NCI-H2107 (cell line): ENCODE measurements at regions not wholly inside any gene's neighbourhood (a gene's known extent, or its start where the extent isn't known, plus 50 kb on each side); places are given as distances from the start of the nearest gene placed in this dataset.

Experiments
- DNase-seq: peaks from one replicate; lab custom pipeline; 2025; lab: John Stamatoyannopoulos, UW

- no peak for DNase-seq
Observed at GRCh38 chr18:67290421-67290820, 226.1 kb downstream of the DSEL start.

DNA sequence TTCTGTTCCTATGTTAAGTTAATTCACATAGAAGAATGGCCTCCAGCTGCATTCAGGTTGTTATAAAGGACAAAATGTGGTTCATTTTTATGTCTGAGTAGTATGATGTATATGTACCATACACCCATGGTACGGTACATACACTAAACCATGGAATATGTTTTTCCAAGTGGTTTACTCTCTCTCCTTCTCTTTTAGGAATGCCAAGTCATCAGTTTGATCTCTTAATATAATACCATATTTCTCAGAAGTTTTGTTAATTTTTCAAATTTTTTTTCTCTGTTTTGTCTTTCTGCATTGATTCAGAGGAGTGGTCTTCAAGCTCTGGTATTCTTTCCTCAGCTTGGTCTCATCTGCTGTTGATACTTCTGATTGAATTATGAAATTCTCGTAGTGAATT is 230.9 kb downstream of the DSEL start:
- no peak for DNase-seq

DNA sequence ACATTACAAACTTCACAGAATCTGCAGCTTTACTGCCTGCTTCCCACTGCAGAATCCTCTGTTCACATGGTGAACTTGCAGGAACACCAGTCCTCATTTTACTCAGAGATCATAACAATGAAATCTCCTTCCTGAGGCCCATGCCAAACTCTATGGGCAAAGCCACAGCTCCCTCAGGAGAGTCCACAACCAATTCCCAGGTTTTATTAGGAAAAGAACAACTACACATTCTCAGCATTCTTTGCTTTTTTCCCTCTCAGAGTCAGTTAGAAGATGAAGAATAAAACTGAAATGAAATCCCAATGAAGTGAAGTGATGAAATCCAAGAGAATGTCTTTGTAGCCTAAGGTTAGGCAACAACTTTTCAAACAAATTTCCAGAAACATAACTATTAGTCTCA is 233.7 kb downstream of the DSEL start:
- DNase-seq, result no peak

GRCh38 chr18:67281746-67282145 is 234.8 kb downstream of the DSEL start:
- no peak for DNase-seq

DNA sequence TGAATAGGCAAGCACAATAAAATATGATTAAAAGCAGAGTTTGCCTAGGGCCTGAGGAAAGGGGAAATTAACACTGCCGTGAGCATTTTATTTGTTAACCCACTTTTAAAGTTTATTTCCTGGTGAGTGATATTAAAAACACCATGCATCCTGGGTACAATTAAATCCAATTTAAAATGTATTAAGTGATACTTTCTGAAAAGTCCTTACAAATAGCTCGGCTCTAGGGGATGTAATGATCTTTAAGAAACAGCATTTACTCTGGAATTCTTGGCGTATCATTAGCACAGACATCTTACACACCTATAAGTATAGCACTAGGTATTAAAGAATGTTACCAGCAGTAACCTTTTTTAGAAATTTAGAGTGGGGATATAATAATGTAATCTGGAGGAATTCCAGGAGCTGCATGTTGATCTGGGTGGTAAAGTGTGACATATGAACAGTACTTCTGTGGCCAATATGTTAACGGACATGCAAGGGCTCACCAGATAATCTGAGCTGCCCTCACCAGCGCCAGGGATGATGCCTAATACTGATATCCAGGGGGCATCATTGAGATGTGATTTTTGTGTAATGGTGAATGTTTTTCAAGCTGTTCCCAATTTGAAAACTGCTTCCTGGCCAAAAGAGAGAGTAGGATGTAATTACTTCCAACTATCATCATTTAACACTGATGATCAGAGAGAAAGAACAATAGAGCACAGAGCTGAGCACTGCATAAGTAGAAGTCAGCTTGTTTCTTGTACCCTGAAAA is 235.9 kb downstream of the DSEL start:
- no peak for DNase-seq

GRCh38 chr18:67279988-67280387 is 236.5 kb downstream of the DSEL start:
- DNase-seq, result no peak

- no peak for DNase-seq
Observed at GRCh38 chr18:67278984-67279383, 237.5 kb downstream of the DSEL start.

DNA sequence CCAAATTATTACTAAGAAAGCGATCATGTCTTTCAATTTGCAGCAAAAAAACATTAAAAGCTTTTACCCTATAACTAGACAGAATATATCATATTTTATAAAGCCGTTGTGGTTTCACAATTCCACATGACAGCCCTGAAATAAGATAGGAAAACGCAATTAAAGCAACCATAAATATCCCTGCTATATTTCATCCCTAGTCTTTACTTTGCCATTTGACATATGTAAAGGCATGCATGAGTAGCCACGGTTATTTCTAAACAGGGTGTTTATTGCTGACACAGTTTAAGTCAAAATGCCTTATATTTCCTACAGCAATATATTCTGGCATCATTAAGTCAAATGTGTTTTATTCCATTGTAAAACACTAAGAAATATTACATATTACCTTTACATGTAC is 239.9 kb downstream of the DSEL start:
- DNase-seq, result no peak

DNA sequence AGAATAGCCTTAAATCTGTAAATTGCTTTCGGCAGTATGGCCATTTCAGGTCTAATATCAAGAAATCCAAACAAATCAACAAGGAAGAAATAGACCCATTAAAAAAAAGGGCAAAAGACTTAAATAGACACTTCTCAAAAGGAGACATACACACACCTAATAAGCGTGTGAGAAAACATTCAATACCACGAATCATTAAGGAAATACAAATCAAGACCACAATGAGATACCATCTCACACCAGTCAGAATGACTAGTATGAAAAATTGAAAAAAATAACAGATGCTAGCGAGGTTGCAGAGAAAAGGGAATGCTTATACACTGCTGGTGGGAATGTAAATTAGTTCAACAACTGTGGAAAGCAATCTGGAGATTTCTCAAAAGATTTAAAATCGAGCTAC is 243.2 kb downstream of the DSEL start:
- DNase-seq, result no peak

DNA sequence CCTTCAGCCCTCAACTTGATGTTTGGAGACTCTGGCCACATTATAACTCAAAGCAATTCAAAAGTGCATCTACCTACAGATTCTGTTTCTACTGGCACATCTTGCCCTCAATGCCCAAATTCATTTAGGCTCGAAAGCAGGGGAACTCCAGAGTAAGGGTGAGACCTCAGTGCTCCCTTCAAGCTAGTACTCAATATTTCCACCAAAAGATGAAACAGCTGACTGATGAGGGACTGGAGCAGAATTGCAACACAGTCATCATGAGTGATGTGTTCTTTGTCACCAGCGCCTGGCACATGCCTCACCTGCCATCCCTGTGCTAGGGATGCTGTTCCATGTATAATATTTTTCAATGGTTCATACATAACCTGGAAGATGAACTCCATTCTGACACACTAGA is 247.3 kb downstream of the DSEL start:
- no peak for DNase-seq

- DNase-seq, result no peak
Observed at GRCh38 chr18:67268530-67268929, 248.0 kb downstream of the DSEL start.

GRCh38 chr18:67266246-67267237 is 250.0 kb downstream of the DSEL start:
- DNase-seq, result no peak

- no peak for DNase-seq
Observed at GRCh38 chr18:67265464-67266245, 250.9 kb downstream of the DSEL start.

DNA sequence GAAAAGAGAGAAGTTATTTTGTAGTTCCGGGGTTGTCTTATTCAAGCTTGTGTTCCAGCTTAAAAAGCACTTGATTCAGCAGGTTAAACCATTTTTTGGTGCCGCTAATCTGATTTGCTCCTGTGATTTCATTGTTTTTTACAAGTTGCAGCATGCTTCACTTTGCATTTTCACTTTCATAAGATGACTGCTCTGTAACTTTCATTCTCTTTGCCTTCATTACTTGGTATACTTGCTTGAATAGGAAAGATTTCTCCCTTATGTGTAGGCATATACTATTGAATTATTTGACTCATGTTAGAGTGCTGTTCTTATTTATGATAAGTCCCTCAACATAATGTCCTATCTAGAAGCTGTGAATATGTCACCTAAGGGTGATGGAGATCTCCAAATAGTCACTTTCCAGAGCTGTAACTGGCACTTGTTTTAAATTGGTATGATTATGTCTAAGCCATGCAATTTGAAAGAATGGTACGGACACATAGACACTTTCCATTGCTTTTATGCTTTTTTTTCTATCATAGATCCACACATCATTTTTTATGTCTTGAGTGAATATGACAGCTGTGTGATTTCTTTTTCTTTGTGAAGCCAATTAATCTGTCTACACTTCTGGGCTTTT is 254.5 kb downstream of the DSEL start:
- DNase-seq, result no peak

DNA sequence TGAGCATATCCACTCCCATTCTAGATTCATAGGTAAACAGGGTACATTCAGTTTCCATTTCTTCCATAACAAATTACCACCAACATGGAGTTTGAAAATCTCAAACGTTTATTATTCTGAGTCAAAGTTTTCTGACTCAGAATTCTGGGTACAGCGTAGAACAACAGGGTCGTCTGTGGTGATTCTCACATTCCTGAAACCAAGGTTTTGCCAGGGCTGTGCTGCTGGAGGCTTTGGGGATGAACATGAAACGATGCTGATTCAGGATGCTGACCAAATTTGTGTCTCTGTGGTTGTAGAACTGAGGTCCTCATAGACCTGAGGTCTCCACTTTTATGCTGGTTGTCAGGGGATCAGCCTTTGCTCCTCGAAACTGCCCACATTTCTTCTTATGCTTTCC is 255.7 kb downstream of the DSEL start:
- DNase-seq, result no peak

GRCh38 chr18:67250776-67251424 is 265.6 kb downstream of the DSEL start:
- DNase-seq, result no peak

- DNase-seq, result no peak
Observed at GRCh38 chr18:67243799-67244587, 272.5 kb downstream of the DSEL start.

DNA sequence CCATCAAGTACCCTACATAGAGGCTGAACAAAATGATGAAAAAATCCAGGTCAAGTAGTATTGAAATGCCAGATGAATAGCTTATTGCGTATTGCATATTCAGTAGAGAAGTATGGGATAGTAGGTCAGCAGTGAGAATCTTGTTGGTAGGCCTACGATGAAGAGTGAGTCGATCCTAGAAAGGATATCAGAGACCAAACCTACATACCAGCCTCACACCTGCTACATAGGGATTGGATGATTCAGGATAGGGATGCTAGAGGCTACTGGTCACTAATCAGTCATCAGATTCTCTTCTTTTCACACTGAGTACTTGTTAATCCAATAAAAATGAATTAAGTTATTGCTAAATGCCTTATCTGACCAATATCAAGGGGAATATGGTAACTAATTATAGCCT is 274.5 kb downstream of the DSEL start:
- DNase-seq, result no peak

DNA sequence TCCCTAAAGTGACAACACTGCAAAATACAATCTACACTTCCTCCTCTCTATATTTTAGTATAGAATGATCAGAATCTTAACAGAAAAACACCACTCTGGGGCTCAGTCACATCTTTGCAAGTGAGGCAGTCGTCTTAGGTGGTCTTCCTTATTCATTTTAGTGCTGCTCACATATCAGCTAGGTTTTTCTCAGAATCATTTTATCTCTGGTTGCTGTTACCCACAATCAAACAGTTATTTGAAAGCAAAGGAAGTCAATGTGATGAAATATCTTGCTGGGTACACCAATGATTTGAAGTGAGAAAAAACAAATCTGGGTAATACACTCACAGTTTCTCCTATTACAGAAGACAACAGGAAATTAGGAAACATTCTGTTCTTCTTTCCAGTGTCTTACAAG is 275.2 kb downstream of the DSEL start:
- DNase-seq, result no peak

DNA sequence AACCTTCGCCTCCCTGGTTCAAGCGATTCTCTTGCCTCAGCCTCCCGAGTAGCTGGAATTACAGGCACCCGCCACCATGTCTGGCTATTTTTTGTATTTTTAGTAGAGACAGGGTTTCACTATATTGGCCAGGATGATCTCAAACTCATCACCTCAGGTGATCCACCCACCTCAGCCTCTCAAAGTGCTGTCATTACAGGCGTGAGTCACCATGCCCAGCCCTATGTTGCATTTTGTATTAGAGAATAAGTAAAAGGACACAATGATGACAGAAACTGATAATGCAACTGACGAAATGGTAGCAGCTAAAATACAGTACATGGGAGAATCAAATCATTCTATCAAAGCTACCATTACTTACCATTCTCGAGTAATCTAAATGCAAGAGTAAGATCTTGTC is 276.7 kb downstream of the DSEL start:
- no peak for DNase-seq

- no peak for DNase-seq
Observed at GRCh38 chr18:67232991-67233390, 283.5 kb downstream of the DSEL start.
